K562 (cell line): ENCODE measurements at regions not wholly inside any gene's neighbourhood (a gene's known extent, or its start where the extent isn't known, plus 50 kb on each side); places are given as distances from the start of the nearest gene placed in this dataset.

Experiments used
- ATAC-seq: fragments of 200-7000 bp; cut with Tn5 transposase; 3 replicates; pipeline ENCODE4 v1.9.1; 2020; ENCODE audit warnings: moderate library complexity
- BruUV-seq: library from RNA; stranded (reverse); fragments of 400-500 nt; replicated peaks from 2 replicates; lab custom pipeline; 2021; lab: Mats Ljungman, UMichigan
- CTCF ChIA-PET: fragments of 300-600 bp; formaldehyde crosslinking; extraction: SDS; loops from one replicate; lab custom pipeline; 2021; ENCODE audit warnings: low intra/inter-chr PET ratio; lab: Yijun Ruan, JAX
- POLR2A ChIA-PET: fragments of 300-600, 350-650 bp; sonication (Branson Sonifier 250); formaldehyde crosslinking; extraction: SDS; loops from one replicate; lab custom pipeline; 2021; ENCODE audit warnings: antibody characterized with exemption, inconsistent platforms; lab: Yijun Ruan, JAX
- DNase-seq, 4 experiments: peaks; one replicate each; pipeline versions ENCODE4 v3.0.0 to v3.0.0-alpha.2; 2011 to 2018; ENCODE audit warnings: low spot score in 3 of 4, mixed read lengths in 3 of 4; ENCODE audit errors: extremely low read depth in 1 of 4
- FAIRE-seq: peaks from 2 replicates; lab custom pipeline; 2011; peaks lifted over from hg19 to GRCh38; lab: Jason Lieb, UNC
- H2AFZ ChIP-seq: 2 replicates; pipeline ENCODE4 v1.6.0; 2011; ENCODE audit warnings: low read depth, low read length, control low read depth, inconsistent platforms
- H3K27ac ChIP-seq: fragments of 200-600 bp; 3 replicates; pipeline ENCODE4 v1.8.0; 2011; ENCODE audit warnings: low read depth, mild to moderate bottlenecking, control low read depth, inconsistent platforms, low read length, moderate library complexity, mixed read lengths; ENCODE audit errors: extremely low read depth
- H3K27me3 ChIP-seq, 2 experiments: fragments of 300-600 bp in 1 of 2; 2 replicates in 1 of 2; 3 replicates in 1 of 2; pipeline versions ENCODE4 v1.6.0 to v1.8.0; 2011; ENCODE audit warnings: inconsistent platforms in 2 of 2, low read length in 2 of 2, mild to moderate bottlenecking in 1 of 2, mixed read lengths in 1 of 2, moderate library complexity in 1 of 2; ENCODE audit not compliant: control insufficient read depth in 2 of 2, insufficient read depth in 2 of 2
- H3K36me3 ChIP-seq: fragments of 300-600 bp; 3 replicates; pipeline ENCODE4 v1.8.0; 2011; ENCODE audit warnings: mild to moderate bottlenecking, low read length, inconsistent platforms; ENCODE audit not compliant: control insufficient read depth, insufficient read depth
- H3K4me1 ChIP-seq, 2 experiments: fragments of 200-600 bp in 1 of 2; replicated peaks in 1 of 2; 2 replicates in 1 of 2; 3 replicates in 1 of 2; pipeline versions ENCODE4 v1.5.1 to v1.8.0; 2011; ENCODE audit warnings: inconsistent platforms in 2 of 2, low read length in 2 of 2, mild to moderate bottlenecking in 1 of 2, mixed read lengths in 1 of 2, moderate library complexity in 1 of 2; ENCODE audit not compliant: control insufficient read depth in 2 of 2, insufficient read depth in 2 of 2
- H3K4me2 ChIP-seq: 2 replicates; pipeline ENCODE4 v1.6.1; 2011; ENCODE audit warnings: low read length, control low read depth, inconsistent platforms, mixed read lengths; ENCODE audit not compliant: insufficient read depth
- H3K4me3 ChIP-seq: fragments of 200-600 bp; sonication (generic), shearing (Covaris generic); 2 replicates; pipeline ENCODE4 v1.5.1; 2016; ENCODE audit warnings: control low read depth, inconsistent platforms
- H3K79me2 ChIP-seq: fragments of 200-600 bp; 3 replicates; pipeline ENCODE4 v1.8.0; 2011; ENCODE audit warnings: low read length, inconsistent platforms; ENCODE audit not compliant: control insufficient read depth, insufficient read depth
- H3K9ac ChIP-seq, 2 experiments: 2 replicates each; pipeline versions ENCODE4 v1.6.0 to v1.6.1; 2011; ENCODE audit warnings: low read depth in 2 of 2, low read length in 2 of 2, control low read depth in 1 of 2, inconsistent platforms in 1 of 2, mild to moderate bottlenecking in 1 of 2, mixed read lengths in 1 of 2; ENCODE audit not compliant: insufficient read depth in 1 of 2
- H3K9me1 ChIP-seq: one replicate; pipeline ENCODE4 v1.6.0; 2011; ENCODE audit warnings: inconsistent platforms, mild to moderate bottlenecking, low read length, moderate library complexity; ENCODE audit not compliant: control insufficient read depth, insufficient read depth
- H3K9me3 ChIP-seq: replicated peaks from 2 replicates; pipeline ENCODE4 v1.5.1; 2011; ENCODE audit warnings: low read depth, low read length, inconsistent platforms; ENCODE audit not compliant: control insufficient read depth, insufficient read depth
- H4K20me1 ChIP-seq: replicated peaks from 2 replicates; pipeline ENCODE4 v1.6.1; 2011; ENCODE audit warnings: low read length, inconsistent platforms, mixed read lengths; ENCODE audit not compliant: control insufficient read depth, insufficient read depth
- BRF1 ChIP-seq: IDR thresholded peaks from 3 replicates; pipeline ENCODE4 v1.6.1; 2011; ENCODE audit warnings: borderline replicate concordance, mild to moderate bottlenecking; ENCODE audit not compliant: insufficient read length; ENCODE audit errors: extremely low read depth
- CCNT2 ChIP-seq: IDR thresholded peaks from 2 replicates; pipeline ENCODE4 v1.6.1; 2011; ENCODE audit warnings: borderline replicate concordance, low read depth, mild to moderate bottlenecking, moderate library complexity, mixed read lengths, low read length; ENCODE audit not compliant: insufficient read length; ENCODE audit errors: extremely low read depth
- DNMT1 ChIP-seq: fragments of 450-650 bp; IDR thresholded peaks from 2 replicates; pipeline ENCODE4 v1.6.1; 2016; ENCODE audit warnings: antibody characterized with exemption, mild to moderate bottlenecking
- E2F6 ChIP-seq, 2 experiments: IDR thresholded peaks; 2 replicates each; pipeline ENCODE4 v1.6.1; 2011; ENCODE audit warnings: borderline replicate concordance in 1 of 2, control low read depth in 1 of 2, low read depth in 1 of 2, low read length in 1 of 2, mild to moderate bottlenecking in 1 of 2, mixed read lengths in 1 of 2, moderate library complexity in 1 of 2; ENCODE audit not compliant: insufficient read depth in 1 of 2, insufficient read length in 1 of 2, poor library complexity in 1 of 2, severe bottlenecking in 1 of 2; ENCODE audit errors: extremely low read depth in 1 of 2
- HMBOX1 ChIP-seq: sonication (generic); IDR thresholded peaks from 2 replicates; pipeline ENCODE4 v1.6.1; 2016
- HNRNPH1 ChIP-seq: fragments of 200-400 bp; formaldehyde crosslinking; optimal IDR thresholded peaks from 2 replicates; pipeline ENCODE3; 2017; ENCODE audit warnings: low read depth, mild to moderate bottlenecking, low read length, moderate library complexity
- HNRNPK ChIP-seq: fragments of 200-400 bp; formaldehyde crosslinking; IDR thresholded peaks from one replicate; pipeline ENCODE4 v1.6.1; 2018; ENCODE audit warnings: mild to moderate bottlenecking, low read depth, low read length; ENCODE audit not compliant: poor library complexity, severe bottlenecking
- HNRNPL ChIP-seq: fragments of 200-400 bp; formaldehyde crosslinking; IDR thresholded peaks from 2 replicates; pipeline ENCODE4 v1.6.1; 2017; ENCODE audit warnings: low read depth, mild to moderate bottlenecking, low read length
- MXI1 ChIP-seq: IDR thresholded peaks from 2 replicates; pipeline ENCODE4 v1.6.1; 2011; ENCODE audit warnings: low read depth, mild to moderate bottlenecking, improper control_type of control experiment, low read length
- NELFE ChIP-seq: IDR thresholded peaks from 2 replicates; pipeline ENCODE4 v1.6.1; 2011; ENCODE audit warnings: mild to moderate bottlenecking; ENCODE audit not compliant: insufficient read depth, insufficient read length
- POLR2AphosphoS5 ChIP-seq: IDR thresholded peaks from 2 replicates; pipeline ENCODE4 v1.6.1; 2011; ENCODE audit warnings: mild to moderate bottlenecking, low read depth, low read length, moderate library complexity; ENCODE audit not compliant: control insufficient read depth, insufficient read depth
- RBM34 ChIP-seq: fragments of 200-400 bp; formaldehyde crosslinking; IDR thresholded peaks from 2 replicates; pipeline ENCODE4 v1.6.1; 2018; ENCODE audit warnings: low read length, borderline replicate concordance; ENCODE audit not compliant: insufficient read depth
- SIN3B ChIP-seq: fragments of 450-650 bp; IDR thresholded peaks from 2 replicates; pipeline ENCODE4 v1.6.1; 2017; ENCODE audit warnings: low read depth, mild to moderate bottlenecking, moderate library complexity
- SMARCC2 ChIP-seq: fragments of 450-650 bp; IDR thresholded peaks from 2 replicates; pipeline ENCODE4 v1.6.1; 2017; ENCODE audit warnings: antibody characterized with exemption, moderate library complexity, mild to moderate bottlenecking, low read depth
- SMARCE1 ChIP-seq: fragments of 450-650 bp; IDR thresholded peaks from 2 replicates; pipeline ENCODE4 v1.7.1; 2016; ENCODE audit warnings: mild to moderate bottlenecking
- TARDBP ChIP-seq: fragments of 450-650 bp; IDR thresholded peaks from 2 replicates; pipeline ENCODE4 v1.6.1; 2016
- ZNF224 ChIP-seq: sonication (generic); formaldehyde crosslinking; IDR thresholded peaks from 2 replicates; pipeline ENCODE4 v1.8.0; 2022; ENCODE audit warnings: mild to moderate bottlenecking, missing genetic modification reagents
- ZNF436 ChIP-seq: fragments of 250-450, 450-650 bp; sonication (Bioruptor Pico); formaldehyde crosslinking; IDR thresholded peaks from 2 replicates; pipeline ENCODE4 v1.7.0; 2020; ENCODE audit warnings: mild to moderate bottlenecking
- WGBS: fragments of 100-300 bp; shearing (Covaris generic); methylation state at CpG from one replicate; pipeline ENCODE4 v1.1.6; 2016; ENCODE audit warnings: low coverage, mixed read lengths; ENCODE audit not compliant: insufficient coverage; ENCODE audit errors: missing lambda C conversion rate; 5-methylcytosine and 5-hydroxymethylcytosine counted together
- in situ Hi-C: fragments of 300-500 bp; cut with MboI; formaldehyde crosslinking; loops from 4 replicates; pipeline ENCODE4 v1.15.0; 2018; ENCODE audit warnings: inconsistent platforms, mixed read lengths
- intact Hi-C: fragments of 100-400 bp; cut with micrococcal nuclease; formaldehyde crosslinking; loops from 2 replicates; pipeline ENCODE4 v1.14.2; 2022

GRCh38 chr3:191901741-191902140 is 440.8 kb downstream of the PYDC2 start (continued):
- TF ChIP-seq E2F6 (IDR thresholded peaks at IDR 0.05; ENCODE audit: borderline replicate concordance in 1 of 2, extremely low read depth in 1 of 2, insufficient read depth in 1 of 2, insufficient read length in 1 of 2, low read depth in 1 of 2, low read length in 1 of 2, poor library complexity in 1 of 2, severe bottlenecking in 1 of 2): no peak
- no peak for TF ChIP-seq HNRNPL
- TF ChIP-seq HMBOX1: no peak
- TF ChIP-seq HNRNPH1: no peak
- no peak for TF ChIP-seq SMARCE1
- TF ChIP-seq HNRNPK: no peak

- in situ Hi-C loops: no loop called here
- POLR2A ChIA-PET: no interaction called here
These were observed 451.7 kb downstream of the PYDC2 start for GRCh38 chr3:191912616-191913204.

More at GRCh38 chr3:191912616-191913204, 451.7 kb downstream of the PYDC2 start:
- FAIRE-seq (no peak), ATAC-seq (no peak), DNase-seq (no peak)
- 2% methylated on average over 11 of the region's 11 CpGs for WGBS
- TF ChIP-seq CCNT2 (no peak), BRF1 (no peak), ZNF436 (CRISPR knock-in tag) (no peak), NELFE (no peak), ZNF224 (CRISPR knock-in tag) (no peak), SMARCC2 (no peak), E2F6 (IDR thresholded peaks at IDR 0.05; ENCODE audit: borderline replicate concordance in 1 of 2, extremely low read depth in 1 of 2, insufficient read depth in 1 of 2, insufficient read length in 1 of 2, low read depth in 1 of 2, low read length in 1 of 2, poor library complexity in 1 of 2, severe bottlenecking in 1 of 2) (no peak), SIN3B (no peak), TARDBP (no peak), POLR2AphosphoS5 (no peak), DNMT1 (no peak), RBM34 (no peak), MXI1 (no peak)
- CTCF ChIA-PET: no interaction called here
- no peaks in the 10 kb centered on the region for H3K27me3 ChIP-seq
- no TSS peak for BruUV-seq
- no peaks in the 10 kb centered on the region for H3K9me3 ChIP-seq
- H2AFZ ChIP-seq: no peak overlapping the region
- no peaks in the 10 kb centered on the region for H4K20me1 ChIP-seq
- no peaks in the 10 kb centered on the region for H3K9me1 ChIP-seq
- intact Hi-C loops: no loop called here
- H3K9ac ChIP-seq: no peak overlapping the region
- no peak overlapping the region for H3K27ac ChIP-seq
- H3K4me2 ChIP-seq: no peak overlapping the region
- no peaks in the 10 kb centered on the region for H3K36me3 ChIP-seq
- no peaks in the 10 kb centered on the region for H3K79me2 ChIP-seq
- H3K4me1 ChIP-seq: no peaks in the 10 kb centered on the region
- no peak overlapping the region for H3K4me3 ChIP-seq
